Activated CD8-positive, alpha-beta T cell treated with anti-CD3 and anti-CD28 coated beads for 36 hours (primary cell): ENCODE measurements at regions not wholly inside any gene's neighbourhood (a gene's known extent, or its start where the extent isn't known, plus 50 kb on each side); places are given as distances from the start of the nearest gene placed in this dataset.

ENCODE experiments used
- ATAC-seq: fragments of 200-7000 bp; cut with Tn5 transposase; one replicate; pipeline ENCODE4 v1.10.0; 2021; ENCODE audit warnings: mild to moderate bottlenecking, moderate library complexity
- CTCF ChIA-PET: fragments of 350-600 bp; sonication (Branson Sonifier 250); formaldehyde crosslinking; loops from one replicate; lab custom pipeline; 2021; ENCODE audit warnings: antibody characterized with exemption; lab: Charles Lee
- POLR2A ChIA-PET: fragments of 350-600 bp; sonication (Branson Sonifier 250); formaldehyde crosslinking; loops from one replicate; lab custom pipeline; 2021; ENCODE audit warnings: antibody characterized with exemption; lab: Charles Lee
- DNase-seq: peaks from one replicate; pipeline ENCODE4 v3.0.0-alpha.2; 2020
- H3K27ac Mint-ChIP-seq: one replicate; pipeline ENCODE4 v1.8.0; 2021; ENCODE audit warnings: mild to moderate bottlenecking, mixed read lengths
- H3K27me3 Mint-ChIP-seq: one replicate; pipeline ENCODE4 v1.8.0; 2021; ENCODE audit warnings: mixed read lengths
- H3K36me3 Mint-ChIP-seq: one replicate; pipeline ENCODE4 v1.8.0; 2021; ENCODE audit warnings: low read depth, mixed read lengths
- H3K4me1 Mint-ChIP-seq: one replicate; pipeline ENCODE4 v1.8.0; 2021; ENCODE audit warnings: low read depth, mixed read lengths
- H3K4me3 Mint-ChIP-seq: one replicate; pipeline ENCODE4 v1.8.0; 2021; ENCODE audit warnings: mild to moderate bottlenecking, moderate library complexity, mixed read lengths
- H3K9me3 Mint-ChIP-seq: one replicate; pipeline ENCODE4 v1.8.0; 2021; ENCODE audit warnings: mixed read lengths
- CTCF ChIP-seq: fragments of 200-600 bp; IDR thresholded peaks from one replicate; pipeline ENCODE4 v1.8.0; 2022; ENCODE audit warnings: antibody characterized with exemption, mild to moderate bottlenecking
- intact Hi-C: fragments of 100-400 bp; cut with micrococcal nuclease; formaldehyde crosslinking; loops from one replicate; pipeline ENCODE4 v1.10.0; 2022

DNA sequence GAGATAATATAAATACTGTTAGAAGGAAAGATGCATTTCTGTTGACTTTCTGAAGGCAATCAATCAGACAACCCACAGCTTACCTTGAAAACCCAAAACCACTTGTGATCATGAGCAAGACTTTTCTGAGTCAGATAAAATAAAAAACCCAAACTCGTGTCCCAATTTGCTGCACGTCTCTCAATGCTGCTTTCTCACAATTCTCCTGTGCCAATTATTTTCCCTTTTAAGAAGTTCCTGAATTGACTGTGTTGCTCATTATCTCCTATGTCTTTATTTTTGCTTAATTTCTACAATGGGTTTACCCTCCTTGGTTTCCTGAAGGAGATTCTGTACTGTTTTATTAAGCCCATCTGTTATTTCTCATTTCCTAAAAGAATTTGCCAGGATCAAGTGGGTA is 1891.9 kb upstream of the PCDH10 start:
- DNase-seq (no peak), ATAC-seq (no peak)
- no peak overlapping the region for H3K27ac Mint-ChIP-seq
- no peak for TF ChIP-seq CTCF
- H3K4me1 Mint-ChIP-seq: no peaks in the 10 kb centered on the region
- intact Hi-C loops: no loop called here
- no peaks in the 10 kb centered on the region for H3K27me3 Mint-ChIP-seq
- POLR2A ChIA-PET: no interaction called here
- no peaks in the 10 kb centered on the region for H3K36me3 Mint-ChIP-seq
- H3K4me3 Mint-ChIP-seq: no peak overlapping the region
- no peaks in the 10 kb centered on the region for H3K9me3 Mint-ChIP-seq
- CTCF ChIA-PET: no interaction called here

DNA sequence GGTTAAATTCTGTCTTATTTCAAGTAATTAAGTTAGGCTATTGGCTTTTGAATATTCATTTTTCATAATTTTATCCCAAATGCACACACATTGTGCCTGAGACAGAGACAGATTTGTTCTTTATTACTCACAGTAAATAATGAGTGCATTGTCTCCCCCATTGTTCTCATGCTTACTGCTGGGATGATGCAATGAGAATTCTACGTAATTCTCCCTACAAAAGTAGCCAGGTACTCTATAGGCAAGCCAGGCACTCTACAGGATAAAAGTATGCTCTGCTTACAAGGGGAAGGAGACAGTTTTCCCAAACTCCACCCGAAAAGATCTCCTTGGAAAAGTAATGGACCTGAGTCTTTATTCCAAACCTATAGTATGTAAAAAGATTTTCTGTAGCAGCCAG is 1890.7 kb upstream of the PCDH10 start:
- ChIA-PET CTCF (no interaction called here), POLR2A (no interaction called here)
- Mint-ChIP-seq H3K4me3 (no peak overlapping the region), H3K4me1 (no peaks in the 10 kb centered on the region), H3K27me3 (no peaks in the 10 kb centered on the region), H3K27ac (no peak overlapping the region), H3K36me3 (no peaks in the 10 kb centered on the region), H3K9me3 (no peaks in the 10 kb centered on the region)
- no peak for ATAC-seq
- intact Hi-C loops: no loop called here
- DNase-seq: no peak
- no peak for TF ChIP-seq CTCF

- Mint-ChIP-seq H3K4me3 (no peak overlapping the region), H3K9me3 (peaks cover 16% of the 10 kb centered on the region), H3K4me1 (no peaks in the 10 kb centered on the region), H3K27me3 (no peaks in the 10 kb centered on the region), H3K27ac (no peak overlapping the region), H3K36me3 (no peaks in the 10 kb centered on the region)
- POLR2A ChIA-PET: no interaction called here
- CTCF ChIA-PET: no interaction called here
- TF ChIP-seq CTCF: no peak
- no peak for ATAC-seq
- intact Hi-C loops: no loop called here
- DNase-seq: no peak
These were observed 1860.7 kb upstream of the PCDH10 start for GRCh38 chr4:131288441-131288840.

DNA sequence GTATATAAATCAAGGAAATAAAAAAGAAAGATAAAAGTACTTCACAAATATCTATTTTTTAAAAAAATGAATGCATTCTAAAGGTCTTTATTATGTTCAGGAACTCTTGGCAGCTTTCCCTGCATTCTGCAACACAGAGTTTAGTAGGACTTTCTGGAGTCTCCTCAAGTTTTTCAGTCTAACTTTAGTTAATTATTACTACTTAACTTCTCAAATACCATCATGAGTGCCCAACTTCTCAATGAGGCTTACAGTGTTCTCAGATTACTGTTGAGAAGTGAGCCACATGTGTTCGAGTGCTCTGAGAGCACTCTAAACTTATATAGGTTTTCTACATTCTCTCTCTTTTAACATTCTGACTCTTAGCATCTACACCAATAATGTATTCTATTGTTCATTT is 1852.9 kb upstream of the PCDH10 start:
- peaks cover 8% of the 10 kb centered on the region for H3K9me3 Mint-ChIP-seq
- no peak overlapping the region for H3K27ac Mint-ChIP-seq
- no peak for TF ChIP-seq CTCF
- H3K4me3 Mint-ChIP-seq: no peak overlapping the region
- intact Hi-C loops: no loop called here
- CTCF ChIA-PET: no interaction called here
- ATAC-seq (no peak), DNase-seq (no peak)
- H3K36me3 Mint-ChIP-seq: no peaks in the 10 kb centered on the region
- no peaks in the 10 kb centered on the region for H3K4me1 Mint-ChIP-seq
- H3K27me3 Mint-ChIP-seq: no peaks in the 10 kb centered on the region
- POLR2A ChIA-PET: no interaction called here

DNA sequence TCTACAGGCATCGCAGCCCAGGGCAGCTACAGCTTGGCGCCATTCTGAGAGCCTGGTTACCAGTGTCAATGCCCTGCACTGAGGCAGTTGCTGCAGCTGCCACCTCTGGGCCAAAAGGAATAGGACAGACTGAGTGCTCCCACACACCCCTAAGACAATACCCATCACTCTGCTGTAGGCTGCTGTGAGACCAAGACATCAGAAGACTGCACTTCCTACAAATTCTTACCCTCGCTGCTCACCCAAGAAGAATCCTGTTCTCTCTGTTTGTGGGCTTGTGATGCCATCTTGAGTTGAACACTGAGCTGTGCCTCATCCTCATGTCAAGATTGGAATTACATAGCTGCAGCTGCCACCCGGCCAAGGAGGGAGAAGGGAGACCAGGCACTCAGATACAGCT is 1847.0 kb upstream of the PCDH10 start:
- Mint-ChIP-seq H3K36me3 (no peaks in the 10 kb centered on the region), H3K4me3 (no peak overlapping the region), H3K27me3 (no peaks in the 10 kb centered on the region), H3K27ac (no peak overlapping the region), H3K4me1 (no peaks in the 10 kb centered on the region), H3K9me3 (peaks cover 9% of the 10 kb centered on the region)
- ATAC-seq (no peak), DNase-seq (no peak)
- no peak for TF ChIP-seq CTCF
- ChIA-PET POLR2A (no interaction called here), CTCF (no interaction called here)
- intact Hi-C loops: no loop called here
